ENCODE measurements at regions not wholly inside any gene's neighbourhood (a gene's known extent, or its start where the extent isn't known, plus 50 kb on each side); places are given as distances from the start of the nearest gene placed in this dataset.
"Not testable (repeated sequence)": the region's sequence is repeated elsewhere in the genome, so short reads cannot be mapped to it uniquely, and the experiment has no call there.

DNA sequence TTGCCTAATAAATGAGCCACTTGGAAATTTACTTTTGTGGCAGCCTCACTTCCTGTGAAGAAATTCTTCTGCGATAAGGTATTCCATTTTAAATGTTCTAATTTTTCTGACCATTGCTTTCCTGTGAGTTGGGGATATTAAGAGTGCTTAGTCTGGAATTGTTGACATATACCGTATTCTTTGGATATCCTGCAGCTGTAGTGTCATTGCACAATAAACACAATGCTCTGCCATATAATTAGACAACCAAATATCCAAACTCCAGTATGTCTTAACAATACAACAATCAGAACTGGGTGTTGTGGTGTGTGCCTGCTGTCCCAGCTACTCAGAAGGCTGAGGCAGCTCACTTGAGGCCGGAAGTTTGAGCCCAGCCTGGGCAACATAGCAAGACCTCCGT lies 99.4 kb downstream of the LUZP4 start:
- Histone ChIP-seq H3K36me3 (ENCODE audit: insufficient read depth in 1 of 2, low read depth in 1 of 2) (no peaks in the 10 kb centered on the region), H3K27ac (no peak overlapping the region), H3K27me3 (ENCODE audit: insufficient read depth in 3 of 3, low read length in 2 of 3) (peaks cover 0 to 17% (median 0%) of the 10 kb centered on the region in 3 donors), H3K9me3 (no peaks in the 10 kb centered on the region), H3K4me1 (no peaks in the 10 kb centered on the region), H3K4me3 (no peak overlapping the region)
- WGBS, 3 donors, result 76 to 82% (median 81%) methylated on average over 4 of the region's 4 CpGs
- no peak for DNase-seq
- TF ChIP-seq CTCF (IDR thresholded peaks at IDR 0.05), result no peak
- no peak for ATAC-seq
- intact Hi-C loops (cut with DNase I), result no loop called here

GRCh38 chrX:115390078-115390477 lies 100.6 kb downstream of the LUZP4 start:
- H3K4me1 ChIP-seq, result no peaks in the 10 kb centered on the region
- no peak for ATAC-seq
- no peaks in the 10 kb centered on the region for H3K36me3 ChIP-seq (ENCODE audit: insufficient read depth in 1 of 2, low read depth in 1 of 2)
- H3K27ac ChIP-seq, result no peak overlapping the region
- no peak for DNase-seq
- intact Hi-C loops (cut with DNase I), result no loop called here
- no peak overlapping the region for H3K4me3 ChIP-seq
- TF ChIP-seq CTCF (IDR thresholded peaks at IDR 0.05), result no peak
- peaks cover 0 to 8% (median 0%) of the 10 kb centered on the region in 3 donors for H3K27me3 ChIP-seq (ENCODE audit: insufficient read depth in 3 of 3, low read length in 2 of 3)
- WGBS, 3 donors, result 59 to 89% (median 79%) methylated on average over 3 of the region's 3 CpGs
- H3K9me3 ChIP-seq, result no peaks in the 10 kb centered on the region

DNA sequence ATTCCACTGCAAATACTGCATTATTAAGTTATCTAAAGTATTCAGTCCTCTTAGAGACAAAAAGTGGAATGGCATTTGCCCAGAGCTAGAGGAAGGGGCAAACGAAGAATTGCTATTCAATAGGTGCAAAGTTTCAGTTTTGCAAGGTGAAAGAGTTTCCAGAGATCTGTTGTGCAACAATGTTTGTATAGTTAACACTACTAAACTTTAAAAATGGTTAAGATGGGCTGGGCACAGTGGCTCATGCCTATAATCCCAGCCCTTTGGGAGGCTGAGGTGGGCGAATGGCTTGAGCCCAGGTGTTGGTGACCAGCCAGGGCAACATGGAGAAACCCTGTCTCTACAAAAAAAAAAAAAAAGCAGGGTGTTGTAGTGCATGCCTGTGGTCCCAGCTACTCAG lies 102.5 kb downstream of the LUZP4 start:
- intact Hi-C loops (cut with DNase I), result no loop called here

GRCh38 chrX:115392871-115393270 lies 103.4 kb downstream of the LUZP4 start:
- no peaks in the 10 kb centered on the region for H3K9me3 ChIP-seq
- intact Hi-C loops (cut with DNase I), result no loop called here
- H3K4me3 ChIP-seq, result no peak overlapping the region
- 72 to 93% (median 83%) methylated on average over 1 of the region's 1 CpG for WGBS, 3 donors
- TF ChIP-seq CTCF (IDR thresholded peaks at IDR 0.05), result no peak
- DNase-seq (no peak), ATAC-seq (no peak)
- H3K36me3 ChIP-seq (ENCODE audit: insufficient read depth in 1 of 2, low read depth in 1 of 2), result no peaks in the 10 kb centered on the region
- H3K4me1 ChIP-seq, result no peaks in the 10 kb centered on the region
- H3K27ac ChIP-seq, result no peak overlapping the region
- peaks cover 0 to 17% (median 0%) of the 10 kb centered on the region in 3 donors for H3K27me3 ChIP-seq (ENCODE audit: insufficient read depth in 3 of 3, low read length in 2 of 3)

More for the DNA sequence above, 102.5 kb downstream of the LUZP4 start:
- DNase-seq (no peak), ATAC-seq (no peak)
- no peak for TF ChIP-seq CTCF (IDR thresholded peaks at IDR 0.05)
- H3K9me3 ChIP-seq, result no peaks in the 10 kb centered on the region
- no peak overlapping the region for H3K27ac ChIP-seq
- H3K36me3 ChIP-seq (ENCODE audit: insufficient read depth in 1 of 2, low read depth in 1 of 2), result no peaks in the 10 kb centered on the region
- H3K27me3 ChIP-seq (ENCODE audit: insufficient read depth in 3 of 3, low read length in 2 of 3), result peaks cover 0 to 18% (median 0%) of the 10 kb centered on the region in 3 donors
- 67 to 97% (median 86%) methylated on average over 2 of the region's 2 CpGs for WGBS, 3 donors
- H3K4me3 ChIP-seq, result no peak overlapping the region
- H3K4me1 ChIP-seq, result no peaks in the 10 kb centered on the region

DNA sequence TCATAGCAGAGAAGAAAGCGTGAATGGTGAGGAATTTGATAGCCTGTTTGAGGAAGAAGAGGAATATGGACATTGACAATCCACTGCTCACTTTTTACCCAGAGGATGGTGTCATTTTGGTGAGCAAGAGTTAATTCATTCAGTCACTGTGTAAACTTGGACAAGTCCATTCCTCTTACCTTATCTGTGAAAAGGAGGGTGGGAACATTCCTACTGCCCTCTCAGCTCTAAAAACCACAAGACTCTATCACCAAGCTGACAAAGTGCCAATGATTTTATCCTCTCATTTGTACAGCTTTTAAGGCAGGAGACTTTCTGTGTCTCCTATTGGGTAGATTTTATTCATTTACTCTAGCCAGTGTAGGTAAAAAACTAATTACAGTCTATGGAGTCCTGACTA lies 103.8 kb downstream of the LUZP4 start:
- no peaks in the 10 kb centered on the region for H3K36me3 ChIP-seq (ENCODE audit: insufficient read depth in 1 of 2, low read depth in 1 of 2)
- H3K4me1 ChIP-seq, result no peaks in the 10 kb centered on the region
- intact Hi-C loops (cut with DNase I), result no loop called here
- H3K27me3 ChIP-seq (ENCODE audit: insufficient read depth in 3 of 3, low read length in 2 of 3), result peaks cover 0 to 17% (median 0%) of the 10 kb centered on the region in 3 donors
- TF ChIP-seq CTCF (IDR thresholded peaks at IDR 0.05), result no peak
- no peak overlapping the region for H3K4me3 ChIP-seq
- ATAC-seq (no peak), DNase-seq (no peak)
- no peak overlapping the region for H3K27ac ChIP-seq
- no peaks in the 10 kb centered on the region for H3K9me3 ChIP-seq
- WGBS, 3 donors, result 74 to 100% (median 92%) methylated on average over 1 of the region's 1 CpG

GRCh38 chrX:115394806-115395205 lies 105.3 kb downstream of the LUZP4 start:
- DNase-seq; intact Hi-C loops (cut with DNase I); ATAC-seq; H3K4me1 ChIP-seq; H3K4me3 ChIP-seq; H3K27ac ChIP-seq; H3K9me3 ChIP-seq; H3K36me3 ChIP-seq (ENCODE audit: insufficient read depth in 1 of 2, low read depth in 1 of 2): not testable (repeated sequence)
- WGBS, 3 donors, result 40 to 60% (median 58%) methylated on average over 4 of the region's 4 CpGs
- peaks cover 0 to 31% (median 0%) of the 10 kb centered on the region in 3 donors for H3K27me3 ChIP-seq (ENCODE audit: insufficient read depth in 3 of 3, low read length in 2 of 3)

All from psoas muscle (tissue), 7 donors.